HepG2 (cell line): ENCODE measurements at regions not wholly inside any gene's neighbourhood (a gene's known extent, or its start where the extent isn't known, plus 50 kb on each side); places are given as distances from the start of the nearest gene placed in this dataset.
A peak's percentile ranks its signal among the peaks of the same experiment; 100 is the strongest.
"Not testable (repeated sequence)": the region's sequence is repeated elsewhere in the genome, so short reads cannot be mapped to it uniquely, and the experiment has no call there.

Experiments
- ATAC-seq: fragments of 200-7000 bp; cut with Tn5 transposase; 3 replicates; pipeline ENCODE4 v1.9.1; 2020; ENCODE audit warnings: mild to moderate bottlenecking, moderate library complexity
- BruUV-seq: library from RNA; stranded (reverse); fragments of 400-500 nt; replicated peaks from 2 replicates; lab custom pipeline; 2021; lab: Mats Ljungman, UMichigan
- CTCF ChIA-PET: fragments of 300-600 bp; formaldehyde crosslinking; extraction: SDS; loops from one replicate; lab custom pipeline; 2021; ENCODE audit warnings: low total read pairs, inconsistent platforms, low intra/inter-chr PET ratio; lab: Yijun Ruan, JAX
- POLR2A ChIA-PET: fragments of 350-600 bp; sonication (Branson Sonifier 250); formaldehyde crosslinking; loops from one replicate; lab custom pipeline; 2020; ENCODE audit warnings: antibody characterized with exemption, inconsistent platforms; lab: Yijun Ruan, JAX
- DNase-seq: peaks from one replicate; pipeline ENCODE4 v3.0.0-alpha.2; 2015; ENCODE audit warnings: low spot score
- FAIRE-seq: peaks from 3 replicates; lab custom pipeline; 2011; peaks lifted over from hg19 to GRCh38; lab: Jason Lieb, UNC
- H2AFZ ChIP-seq: one replicate; pipeline ENCODE4 v1.6.1; 2011; ENCODE audit warnings: low read length, inconsistent platforms
- H3K27ac ChIP-seq: fragments of 300-600 bp; 3 replicates; pipeline ENCODE4 v1.8.0; 2011; ENCODE audit warnings: mixed run types, mild to moderate bottlenecking, mixed read lengths, low read length, inconsistent platforms; ENCODE audit not compliant: insufficient read depth; ENCODE audit errors: extremely low read length
- H3K27me3 ChIP-seq, 2 experiments: fragments of 200-600 bp in 1 of 2; 2 replicates in 1 of 2; 3 replicates in 1 of 2; pipeline versions ENCODE4 v1.6.0 to v1.8.0; 2011; ENCODE audit warnings: low read length in 2 of 2, mild to moderate bottlenecking in 2 of 2, moderate library complexity in 2 of 2, inconsistent platforms in 1 of 2; ENCODE audit not compliant: insufficient read depth in 2 of 2, control insufficient read depth in 1 of 2
- H3K36me3 ChIP-seq, 2 experiments: fragments of 200-600 bp in 1 of 2; replicated peaks in 1 of 2; 2 replicates in 1 of 2; 3 replicates in 1 of 2; pipeline versions ENCODE4 v1.5.1 to v1.8.0; 2011; ENCODE audit warnings: low read length in 2 of 2, inconsistent platforms in 1 of 2; ENCODE audit not compliant: insufficient read depth in 2 of 2, control insufficient read depth in 1 of 2
- H3K4me1 ChIP-seq: 2 replicates; pipeline ENCODE4 v1.5.1; 2012; ENCODE audit warnings: low read length, inconsistent platforms; ENCODE audit not compliant: insufficient read depth
- H3K4me2 ChIP-seq: 2 replicates; pipeline ENCODE4 v1.6.0; 2011; ENCODE audit warnings: low read depth, low read length, inconsistent platforms
- H3K4me3 ChIP-seq, 3 experiments: fragments of 200-600 bp in 1 of 3; sonication (generic), shearing (Covaris generic) in 1 of 3; replicated peaks in 1 of 3; 2 replicates each; pipeline ENCODE4 v1.5.1; 2011 to 2016; ENCODE audit warnings: low read length in 3 of 3, inconsistent platforms in 2 of 3, low read depth in 2 of 3, mild to moderate bottlenecking in 2 of 3, control low read depth in 1 of 3, mixed read lengths in 1 of 3; ENCODE audit not compliant: insufficient read depth in 1 of 3
- H3K79me2 ChIP-seq: one replicate; pipeline ENCODE4 v1.6.1; 2011; ENCODE audit warnings: low read length, inconsistent platforms; ENCODE audit not compliant: insufficient read depth
- H3K9ac ChIP-seq: 2 replicates; pipeline ENCODE4 v1.6.0; 2011; ENCODE audit warnings: mild to moderate bottlenecking, low read depth, low read length, inconsistent platforms; ENCODE audit not compliant: insufficient read depth
- H3K9me3 ChIP-seq: 2 replicates; pipeline ENCODE4 v1.5.1; 2012; ENCODE audit warnings: mild to moderate bottlenecking, low read length
- H4K20me1 ChIP-seq: 2 replicates; pipeline ENCODE4 v1.6.0; 2011; ENCODE audit warnings: inconsistent platforms, mild to moderate bottlenecking, low read length, moderate library complexity; ENCODE audit not compliant: insufficient read depth
- ATF4 ChIP-seq, 2 experiments: fragments of 450-650 bp in 1 of 2; sonication (generic) in 1 of 2; formaldehyde crosslinking; IDR thresholded peaks; 2 replicates each; pipeline versions ENCODE4 v1.5.0 to v1.8.0; 2020 to 2022; ENCODE audit warnings: mild to moderate bottlenecking in 1 of 2, missing genetic modification reagents in 1 of 2
- HNRNPK ChIP-seq: fragments of 200-400 bp; formaldehyde crosslinking; IDR thresholded peaks from 2 replicates; pipeline ENCODE4 v1.6.1; 2018; ENCODE audit warnings: low read length, low read depth, moderate library complexity, mild to moderate bottlenecking; ENCODE audit not compliant: poor library complexity, severe bottlenecking
- WGBS: methylation state at CpG from one replicate; pipeline ENCODE4 v1.1.6; 2017; ENCODE audit warnings: low lambda C conversion rate; 5-methylcytosine and 5-hydroxymethylcytosine counted together
- in situ Hi-C: cut with HindIII; loops from 2 replicates; pipeline ENCODE4 v1.10.0; 2017; ENCODE audit warnings: low pct_unique_long_range_greater_than_20kb; ENCODE audit not compliant: extremely low pct_ligation_motif_present
- intact Hi-C: fragments of 100-400 bp; cut with micrococcal nuclease; formaldehyde crosslinking; loops from one replicate; pipeline ENCODE4 v1.10.0; 2022; ENCODE audit not compliant: unreplicated experiment

GRCh38 chr5:142233083-142234032 is 91.5 kb downstream of the SPRY4 start:
- H3K36me3 ChIP-seq: no peaks in the 10 kb centered on the region
- H3K27me3 ChIP-seq: peaks cover 0 to 32% of the 10 kb centered on the region in 2 experiments; a peak in 2 of 5 replicates
- H4K20me1 ChIP-seq: no peaks in the 10 kb centered on the region
- no peak for TF ChIP-seq HNRNPK
- peak in 1 of 2 experiments; percentile 58; a peak in 2 of 4 replicates for TF ChIP-seq ATF4 (CRISPR knock-in tag; IDR thresholded peaks at IDR 0.05)
- FAIRE-seq: no peak
- WGBS: 51% methylated on average over 16 of the region's 16 CpGs
- ATAC-seq: no peak
- BruUV-seq: no TSS peak
- H3K4me2 ChIP-seq: no peak overlapping the region
- intact Hi-C loops (no loop called here), in situ Hi-C loops (no loop called here)
- no peaks in the 10 kb centered on the region for H3K4me1 ChIP-seq
- ChIA-PET CTCF (no interaction called here), POLR2A (no interaction called here)
- no peak overlapping the region for H2AFZ ChIP-seq
- no peak overlapping the region for H3K9ac ChIP-seq
- no peaks in the 10 kb centered on the region for H3K9me3 ChIP-seq
- no peak overlapping the region for H3K4me3 ChIP-seq
- no peak overlapping the region for H3K27ac ChIP-seq
- no peaks in the 10 kb centered on the region for H3K79me2 ChIP-seq
- DNase-seq: no peak

- H3K36me3 ChIP-seq, POLR2A ChIA-PET, BruUV-seq, H3K4me3 ChIP-seq, H3K9me3 ChIP-seq, FAIRE-seq, H3K27ac ChIP-seq, H3K4me1 ChIP-seq, DNase-seq, ATAC-seq, H3K79me2 ChIP-seq, H3K9ac ChIP-seq, CTCF ChIA-PET, in situ Hi-C loops, H2AFZ ChIP-seq, intact Hi-C loops, H4K20me1 ChIP-seq, H3K4me2 ChIP-seq: not testable (repeated sequence)
- 73% methylated on average over 4 of the region's 4 CpGs for WGBS
- peaks cover 0 to 20% of the 10 kb centered on the region in 2 experiments; a peak in 1 of 5 replicates for H3K27me3 ChIP-seq
Observed at GRCh38 chr5:142230949-142231348, 93.9 kb downstream of the SPRY4 start.
